ENCODE measurements at regions not wholly inside any gene's neighbourhood (a gene's known extent, or its start where the extent isn't known, plus 50 kb on each side); places are given as distances from the start of the nearest gene placed in this dataset.

GRCh38 chr9:78677326-78677725, 380.4 kb downstream of the PSAT1 start:
- Histone ChIP-seq H3K79me2 (ENCODE audit: low read length) (no peaks in the 10 kb centered on the region), H4K20me1 (ENCODE audit: insufficient read depth, low read length) (no peaks in the 10 kb centered on the region), H3K4me3 (ENCODE audit: low read length) (no peak overlapping the region), H3K36me3 (replicated peaks; ENCODE audit: insufficient read depth, low read length) (no peaks in the 10 kb centered on the region), H3K4me2 (ENCODE audit: low read depth, low read length) (no peak overlapping the region), H3K4me1 (ENCODE audit: low read length) (no peaks in the 10 kb centered on the region), H3K9me2 (replicated peaks; ENCODE audit: insufficient read depth, low read length) (no peaks in the 10 kb centered on the region), H3K27me3 (replicated peaks; ENCODE audit: insufficient read depth, low read length) (no peaks in the 10 kb centered on the region), H3K9me3 (replicated peaks; ENCODE audit: insufficient read depth, low read length) (no peaks in the 10 kb centered on the region), H2AFZ (ENCODE audit: low read length) (no peak overlapping the region), H3K9ac (ENCODE audit: low read length) (no peak overlapping the region), H3F3A (ENCODE audit: insufficient read depth, low read length) (no peaks in the 10 kb centered on the region), H3K27ac (ENCODE audit: low read length) (no peak overlapping the region)
- TF ChIP-seq, protein P1, sequence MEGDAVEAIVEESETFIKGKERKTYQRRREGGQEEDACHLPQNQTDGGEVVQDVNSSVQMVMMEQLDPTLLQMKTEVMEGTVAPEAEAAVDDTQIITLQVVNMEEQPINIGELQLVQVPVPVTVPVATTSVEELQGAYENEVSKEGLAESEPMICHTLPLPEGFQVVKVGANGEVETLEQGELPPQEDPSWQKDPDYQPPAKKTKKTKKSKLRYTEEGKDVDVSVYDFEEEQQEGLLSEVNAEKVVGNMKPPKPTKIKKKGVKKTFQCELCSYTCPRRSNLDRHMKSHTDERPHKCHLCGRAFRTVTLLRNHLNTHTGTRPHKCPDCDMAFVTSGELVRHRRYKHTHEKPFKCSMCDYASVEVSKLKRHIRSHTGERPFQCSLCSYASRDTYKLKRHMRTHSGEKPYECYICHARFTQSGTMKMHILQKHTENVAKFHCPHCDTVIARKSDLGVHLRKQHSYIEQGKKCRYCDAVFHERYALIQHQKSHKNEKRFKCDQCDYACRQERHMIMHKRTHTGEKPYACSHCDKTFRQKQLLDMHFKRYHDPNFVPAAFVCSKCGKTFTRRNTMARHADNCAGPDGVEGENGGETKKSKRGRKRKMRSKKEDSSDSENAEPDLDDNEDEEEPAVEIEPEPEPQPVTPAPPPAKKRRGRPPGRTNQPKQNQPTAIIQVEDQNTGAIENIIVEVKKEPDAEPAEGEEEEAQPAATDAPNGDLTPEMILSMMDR (IDR thresholded peaks at IDR 0.05; ENCODE audit: low read length), result no peak
- TF ChIP-seq EZH2phosphoT487 (IDR thresholded peaks at IDR 0.05; ENCODE audit: low read length) (no peak), EZH2 (optimal IDR thresholded peaks at IDR 0.05; ENCODE audit: low read depth, low read length) (no peak)
- DNase-seq, result no peak

- Histone ChIP-seq H3K9me3 (replicated peaks; ENCODE audit: insufficient read depth, low read length) (no peaks in the 10 kb centered on the region), H3K4me1 (ENCODE audit: low read length) (no peaks in the 10 kb centered on the region), H3K4me2 (ENCODE audit: low read depth, low read length) (no peak overlapping the region), H3K4me3 (ENCODE audit: low read length) (no peak overlapping the region), H3K36me3 (replicated peaks; ENCODE audit: insufficient read depth, low read length) (no peaks in the 10 kb centered on the region), H3F3A (ENCODE audit: insufficient read depth, low read length) (no peaks in the 10 kb centered on the region), H3K27ac (ENCODE audit: low read length) (no peak overlapping the region), H3K27me3 (replicated peaks; ENCODE audit: insufficient read depth, low read length) (no peaks in the 10 kb centered on the region), H3K79me2 (ENCODE audit: low read length) (no peaks in the 10 kb centered on the region), H4K20me1 (ENCODE audit: insufficient read depth, low read length) (no peaks in the 10 kb centered on the region), H2AFZ (ENCODE audit: low read length) (no peak overlapping the region), H3K9ac (ENCODE audit: low read length) (no peak overlapping the region), H3K9me2 (replicated peaks; ENCODE audit: insufficient read depth, low read length) (no peaks in the 10 kb centered on the region)
- TF ChIP-seq EZH2phosphoT487 (IDR thresholded peaks at IDR 0.05; ENCODE audit: low read length), result no peak
- TF ChIP-seq, protein P1 (IDR thresholded peaks at IDR 0.05; ENCODE audit: low read length), result no peak
- TF ChIP-seq EZH2 (optimal IDR thresholded peaks at IDR 0.05; ENCODE audit: low read depth, low read length), result no peak
- no peak for DNase-seq
These were observed 382.0 kb downstream of the PSAT1 start for GRCh38 chr9:78678877-78679276.

- no peaks in the 10 kb centered on the region for H3K9me2 ChIP-seq (replicated peaks; ENCODE audit: insufficient read depth, low read length)
- TF ChIP-seq EZH2phosphoT487 (IDR thresholded peaks at IDR 0.05; ENCODE audit: low read length) (no peak), EZH2 (optimal IDR thresholded peaks at IDR 0.05; ENCODE audit: low read depth, low read length) (no peak)
- TF ChIP-seq, protein P1 (IDR thresholded peaks at IDR 0.05; ENCODE audit: low read length), result no peak
- no peak overlapping the region for H3K27ac ChIP-seq (ENCODE audit: low read length)
- no peak overlapping the region for H3K4me2 ChIP-seq (ENCODE audit: low read depth, low read length)
- no peaks in the 10 kb centered on the region for H3K36me3 ChIP-seq (replicated peaks; ENCODE audit: insufficient read depth, low read length)
- no peak for DNase-seq
- no peak overlapping the region for H3K9ac ChIP-seq (ENCODE audit: low read length)
- no peak overlapping the region for H3K4me3 ChIP-seq (ENCODE audit: low read length)
- H2AFZ ChIP-seq (ENCODE audit: low read length), result no peak overlapping the region
- no peaks in the 10 kb centered on the region for H3K27me3 ChIP-seq (replicated peaks; ENCODE audit: insufficient read depth, low read length)
- H3K9me3 ChIP-seq (replicated peaks; ENCODE audit: insufficient read depth, low read length), result no peaks in the 10 kb centered on the region
- H3K79me2 ChIP-seq (ENCODE audit: low read length), result no peaks in the 10 kb centered on the region
- H4K20me1 ChIP-seq (ENCODE audit: insufficient read depth, low read length), result no peaks in the 10 kb centered on the region
- H3K4me1 ChIP-seq (ENCODE audit: low read length), result no peaks in the 10 kb centered on the region
- H3F3A ChIP-seq (ENCODE audit: insufficient read depth, low read length), result no peaks in the 10 kb centered on the region
These were observed 383.3 kb downstream of the PSAT1 start for GRCh38 chr9:78680196-78680595.
